HEK293T (cell line): ENCODE measurements at regions not wholly inside any gene's neighbourhood (a gene's known extent, or its start where the extent isn't known, plus 50 kb on each side); places are given as distances from the start of the nearest gene placed in this dataset.

ENCODE experiments used
- CTCF ChIA-PET: fragments of 350-600 bp; formaldehyde crosslinking; extraction: SDS; loops from one replicate; lab custom pipeline; 2021; ENCODE audit warnings: antibody characterized with exemption, inconsistent platforms; lab: Yijun Ruan, JAX
- POLR2A ChIA-PET: fragments of 350-600 bp; formaldehyde crosslinking; extraction: SDS; loops from one replicate; lab custom pipeline; 2020; ENCODE audit warnings: antibody characterized with exemption, inconsistent platforms; lab: Yijun Ruan, JAX
- DNase-seq: peaks from one replicate; pipeline ENCODE4 v3.0.0; 2012; ENCODE audit warnings: mixed read lengths; ENCODE audit errors: extremely low spot score
- ARNT ChIP-seq: fragments of 450-650 bp; IDR thresholded peaks from 2 replicates; pipeline ENCODE4 v1.6.1; 2017; ENCODE audit warnings: mild to moderate bottlenecking
- BHLHE40 ChIP-seq: fragments of 450-650 bp; IDR thresholded peaks from 2 replicates; pipeline ENCODE4 v1.6.1; 2016; ENCODE audit warnings: mild to moderate bottlenecking, moderate library complexity, borderline replicate concordance
- CTBP1 ChIP-seq: fragments of 450-650 bp; IDR thresholded peaks from 2 replicates; pipeline ENCODE4 v1.6.1; 2016; ENCODE audit warnings: borderline replicate concordance
- ELF4 ChIP-seq: fragments of 450-650 bp; IDR thresholded peaks from 2 replicates; pipeline ENCODE4 v1.6.1; 2017; ENCODE audit warnings: antibody characterized with exemption
- FOXA1 ChIP-seq: fragments of 450-650 bp; IDR thresholded peaks from 2 replicates; pipeline ENCODE4 v1.6.1; 2016; ENCODE audit warnings: mild to moderate bottlenecking
- FOXK2 ChIP-seq: fragments of 450-650 bp; IDR thresholded peaks from 2 replicates; pipeline ENCODE4 v1.6.1; 2016; ENCODE audit warnings: mild to moderate bottlenecking
- FOXM1 ChIP-seq: fragments of 450-650 bp; IDR thresholded peaks from 2 replicates; pipeline ENCODE4 v1.6.1; 2017; ENCODE audit warnings: mild to moderate bottlenecking, borderline replicate concordance
- HDGF ChIP-seq: fragments of 450-650 bp; IDR thresholded peaks from 2 replicates; pipeline ENCODE4 v1.6.1; 2017; ENCODE audit warnings: antibody characterized with exemption, borderline replicate concordance
- L3MBTL2 ChIP-seq: fragments of 450-650 bp; conservative IDR thresholded peaks from 2 replicates; pipeline ENCODE4 v1.6.1; 2016; ENCODE audit warnings: mild to moderate bottlenecking
- LEF1 ChIP-seq: fragments of 450-650 bp; IDR thresholded peaks from 2 replicates; pipeline ENCODE4 v1.6.1; 2017; ENCODE audit warnings: mild to moderate bottlenecking, borderline replicate concordance
- NFRKB ChIP-seq: fragments of 450-650 bp; IDR thresholded peaks from 2 replicates; pipeline ENCODE4 v1.6.1; 2016; ENCODE audit warnings: mild to moderate bottlenecking, moderate library complexity
- PKNOX1 ChIP-seq: fragments of 450-650 bp; IDR thresholded peaks from 2 replicates; pipeline ENCODE4 v1.6.1; 2016
- SP1 ChIP-seq: fragments of 450-650 bp; IDR thresholded peaks from 2 replicates; pipeline ENCODE4 v1.6.1; 2017
- SUZ12 ChIP-seq: fragments of 450-650 bp; IDR thresholded peaks from 2 replicates; pipeline ENCODE4 v1.6.1; 2016; ENCODE audit warnings: mild to moderate bottlenecking
- TARDBP ChIP-seq: fragments of 450-650 bp; IDR thresholded peaks from 2 replicates; pipeline ENCODE4 v1.6.1; 2016
- ZNF384 ChIP-seq: fragments of 450-650 bp; IDR thresholded peaks from 2 replicates; pipeline ENCODE4 v1.6.1; 2016

- no peak for TF ChIP-seq FOXK2
- TF ChIP-seq SUZ12 = no peak
- POLR2A ChIA-PET = no interaction called here
- peak; percentile 12 for DNase-seq
- CTCF ChIA-PET = interaction anchor here (3.1 kb wide), 1 partner anchor 303 kb away, joined by 14 read pairs; no protein-coding TSS in a partner anchor
These were observed 266.2 kb downstream of the HTR7 start for GRCh38 chr10:90591629-90592028.

- no peak for TF ChIP-seq CTBP1
- no peak for TF ChIP-seq SUZ12
- TF ChIP-seq PKNOX1 = no peak
- no peak for TF ChIP-seq LEF1
- no peak for TF ChIP-seq BHLHE40
- no peak for TF ChIP-seq NFRKB
- no peak for TF ChIP-seq ZNF384
- TF ChIP-seq FOXK2 = no peak
- no peak for TF ChIP-seq SP1
- TF ChIP-seq ARNT = no peak
- peak; percentile 54 for DNase-seq
- CTCF ChIA-PET = interaction anchor here (0.5 to 3.1 kb wide), 4 partner anchors 240 to 445 kb away, joined by 3 to 14 read pairs (median 6); no protein-coding TSS in a partner anchor
- POLR2A ChIA-PET = no interaction called here
These were observed 265.1 kb downstream of the HTR7 start for GRCh38 chr10:90592638-90593302.

- ChIA-PET CTCF (no interaction called here), POLR2A (no interaction called here)
- no peak for DNase-seq
- no peak for TF ChIP-seq HDGF
- TF ChIP-seq FOXM1 = no peak
- TF ChIP-seq TARDBP = no peak
- TF ChIP-seq SUZ12 = no peak
- TF ChIP-seq ELF4 = no peak
- no peak for TF ChIP-seq SP1
- no peak for TF ChIP-seq L3MBTL2
- no peak for TF ChIP-seq FOXK2
- no peak for TF ChIP-seq FOXA1
- no peak for TF ChIP-seq CTBP1
- TF ChIP-seq ZNF384 = no peak
- TF ChIP-seq PKNOX1 = no peak
- no peak for TF ChIP-seq NFRKB
- no peak for TF ChIP-seq BHLHE40
- TF ChIP-seq ARNT = no peak
- no peak for TF ChIP-seq LEF1
These were observed 259.3 kb downstream of the HTR7 start for GRCh38 chr10:90598513-90598912.

- CTCF ChIA-PET = no interaction called here
- no peak for DNase-seq
These were observed 254.8 kb downstream of the HTR7 start for GRCh38 chr10:90602862-90603610.

GRCh38 chr10:90604636-90605035 is 253.2 kb downstream of the HTR7 start:
- DNase-seq = no peak
- TF ChIP-seq ARNT (no peak), CTBP1 (no peak), TARDBP (no peak), PKNOX1 (no peak), SUZ12 (no peak), SP1 (no peak), HDGF (no peak), FOXA1 (no peak), FOXK2 (no peak)
- POLR2A ChIA-PET = no interaction called here
- CTCF ChIA-PET = no interaction called here

More at GRCh38 chr10:90602862-90603610, 254.8 kb downstream of the HTR7 start:
- POLR2A ChIA-PET = no interaction called here
- no peak for TF ChIP-seq L3MBTL2
- no peak for TF ChIP-seq SUZ12
- TF ChIP-seq FOXK2 = no peak
- no peak for TF ChIP-seq HDGF
- TF ChIP-seq CTBP1 = no peak
- TF ChIP-seq TARDBP = no peak
- TF ChIP-seq NFRKB = no peak

GRCh38 chr10:90605506-90605905 is 252.3 kb downstream of the HTR7 start:
- TF ChIP-seq FOXM1 = no peak
- no peak for TF ChIP-seq ARNT
- no peak for TF ChIP-seq FOXA1
- TF ChIP-seq SUZ12 = no peak
- TF ChIP-seq PKNOX1 = no peak
- TF ChIP-seq TARDBP = no peak
- TF ChIP-seq ZNF384 = no peak
- no peak for TF ChIP-seq L3MBTL2
- TF ChIP-seq CTBP1 = no peak
- TF ChIP-seq SP1 = no peak
- no peak for TF ChIP-seq NFRKB
- TF ChIP-seq BHLHE40 = no peak
- TF ChIP-seq ELF4 = no peak
- no peak for TF ChIP-seq LEF1
- no peak for TF ChIP-seq FOXK2
- TF ChIP-seq HDGF = no peak
- no peak for DNase-seq
- POLR2A ChIA-PET = no interaction called here
- CTCF ChIA-PET = no interaction called here
